ENCODE measurements at regions not wholly inside any gene's neighbourhood (a gene's known extent, or its start where the extent isn't known, plus 50 kb on each side); places are given as distances from the start of the nearest gene placed in this dataset.
A peak's percentile ranks its signal among the peaks of the same experiment; 100 is the strongest.

GRCh38 chr7:54080525-54080924, 461.6 kb upstream of the VSTM2A start:
- H3K27me3 ChIP-seq, result no peaks in the 10 kb centered on the region
- H3K27ac ChIP-seq, result no peak overlapping the region
- TF ChIP-seq Cebpa-rat (IDR thresholded peaks at IDR 0.05), result no peak

GRCh38 chr7:54080971-54081370, 461.2 kb upstream of the VSTM2A start:
- peaks cover 0 to 19% (median 2%) of the 10 kb centered on the region in 10 experiments; a peak in 5 of 20 replicates for H3K4me1 ChIP-seq
- TF ChIP-seq Cebpa-rat (IDR thresholded peaks at IDR 0.05), result no peak
- peak overlapping the region in 2 of 11 experiments; percentile 25 to 56; a peak in 3 of 22 replicates for H3K27ac ChIP-seq
- H3K4me3 ChIP-seq, result no peak overlapping the region
- no peaks in the 10 kb centered on the region for H4K20me1 ChIP-seq
- H3K36me3 ChIP-seq, result no peaks in the 10 kb centered on the region
- no peaks in the 10 kb centered on the region for H3K9me3 ChIP-seq (replicated peaks in 1 of 11)
- peak overlapping the region in 4 of 11 experiments; percentile 10 to 74 (median 44); a peak in 6 of 22 replicates for H3K4me2 ChIP-seq
- H3K9ac ChIP-seq, result no peak overlapping the region
- no peaks in the 10 kb centered on the region for H3K27me3 ChIP-seq

More at GRCh38 chr7:54080525-54080924, 461.6 kb upstream of the VSTM2A start:
- Histone ChIP-seq H3K9ac (no peak overlapping the region), H3K36me3 (no peaks in the 10 kb centered on the region), H3K4me2 (peak overlapping the region in 2 of 11 experiments; percentile 59 to 74; a peak in 3 of 22 replicates), H3K9me3 (replicated peaks in 1 of 11) (no peaks in the 10 kb centered on the region), H4K20me1 (no peaks in the 10 kb centered on the region), H3K4me3 (no peak overlapping the region), H3K4me1 (peaks cover 0 to 19% (median 2%) of the 10 kb centered on the region in 10 experiments; a peak in 5 of 20 replicates)

DNA sequence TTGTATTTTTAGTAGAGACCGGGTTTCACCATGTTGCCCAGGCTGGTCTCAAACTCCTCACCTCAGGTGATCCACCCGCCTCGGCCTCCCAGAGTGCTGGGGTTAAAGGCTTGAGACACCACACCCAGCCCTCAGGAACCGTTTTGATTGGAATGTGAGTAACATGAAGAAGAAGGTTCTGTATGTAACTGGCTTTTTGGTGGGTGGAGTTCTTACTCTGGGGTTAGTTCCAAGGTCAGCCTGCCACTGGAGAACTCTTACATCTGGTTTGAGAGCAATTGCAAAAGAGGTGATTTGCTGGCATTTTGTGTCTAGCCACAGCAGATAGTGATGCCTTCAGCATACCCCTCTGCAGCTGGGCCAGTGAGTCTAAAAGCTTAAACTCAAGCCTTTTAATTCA, 457.8 kb upstream of the VSTM2A start:
- no peak overlapping the region for H3K4me3 ChIP-seq
- H3K9ac ChIP-seq, result no peak overlapping the region
- no peaks in the 10 kb centered on the region for H3K36me3 ChIP-seq
- H3K27me3 ChIP-seq, result no peaks in the 10 kb centered on the region
- H3K9me3 ChIP-seq (replicated peaks in 1 of 11), result no peaks in the 10 kb centered on the region; a peak in 1 of 22 replicates
- no peak overlapping the region for H3K4me2 ChIP-seq
- H4K20me1 ChIP-seq, result no peaks in the 10 kb centered on the region
- H3K27ac ChIP-seq, result no peak overlapping the region
- no peak for TF ChIP-seq Cebpa-rat (IDR thresholded peaks at IDR 0.05)
- peaks cover 0 to 19% (median 4%) of the 10 kb centered on the region in 10 experiments; a peak in 6 of 20 replicates for H3K4me1 ChIP-seq

DNA sequence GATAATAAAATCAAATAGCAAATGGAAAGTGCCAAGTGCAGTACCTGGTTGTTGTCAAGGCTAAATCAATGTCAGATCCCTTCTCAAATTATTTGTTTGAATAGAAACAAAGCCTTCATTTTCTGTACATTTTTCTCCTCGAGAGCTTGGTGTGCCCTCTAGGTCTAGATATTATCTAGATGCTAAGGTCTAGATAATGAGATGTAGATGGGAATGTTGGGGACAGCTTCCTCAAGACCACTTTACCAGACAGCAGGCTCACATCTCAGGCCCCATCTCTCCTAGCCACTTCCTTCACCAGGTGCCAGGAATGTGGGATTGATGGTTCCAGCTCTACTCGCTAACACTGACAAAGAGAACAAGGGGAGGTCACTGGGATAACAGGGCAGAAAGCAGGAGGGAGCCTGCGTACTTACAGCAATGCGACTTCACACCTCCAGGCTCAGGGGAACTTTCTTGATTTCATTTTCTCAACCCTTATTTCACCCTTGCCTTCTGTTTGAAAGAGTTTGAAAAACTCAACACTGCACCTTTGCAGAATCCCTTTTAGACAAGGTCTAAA, 451.4 kb upstream of the VSTM2A start:
- Histone ChIP-seq H3K9me3 (replicated peaks in 1 of 11) (no peaks in the 10 kb centered on the region; a peak in 1 of 22 replicates), H3K9ac (no peak overlapping the region), H3K4me3 (no peak overlapping the region), H3K4me1 (peaks cover 6 to 20% (median 10%) of the 10 kb centered on the region in 10 experiments; a peak in 13 of 20 replicates), H3K4me2 (peak overlapping the region in 1 of 11 experiments; percentile 48; a peak in 2 of 22 replicates), H3K36me3 (no peaks in the 10 kb centered on the region), H4K20me1 (no peaks in the 10 kb centered on the region), H3K27ac (no peak overlapping the region), H3K27me3 (no peaks in the 10 kb centered on the region)
- no peak for TF ChIP-seq Cebpa-rat (IDR thresholded peaks at IDR 0.05)

GRCh38 chr7:54091322-54091721, 450.9 kb upstream of the VSTM2A start:
- Histone ChIP-seq H3K27ac (no peak overlapping the region), H3K9ac (no peak overlapping the region), H3K4me2 (peak overlapping the region in 9 of 11 experiments; percentile 0 to 51 (median 35); a peak in 15 of 22 replicates), H3K4me1 (peaks cover 6 to 20% (median 10%) of the 10 kb centered on the region in 10 experiments; a peak in 13 of 20 replicates), H4K20me1 (no peaks in the 10 kb centered on the region), H3K36me3 (no peaks in the 10 kb centered on the region), H3K27me3 (no peaks in the 10 kb centered on the region), H3K4me3 (no peak overlapping the region), H3K9me3 (replicated peaks in 1 of 11) (no peaks in the 10 kb centered on the region; a peak in 1 of 22 replicates)
- TF ChIP-seq Cebpa-rat (IDR thresholded peaks at IDR 0.05), result no peak

DNA sequence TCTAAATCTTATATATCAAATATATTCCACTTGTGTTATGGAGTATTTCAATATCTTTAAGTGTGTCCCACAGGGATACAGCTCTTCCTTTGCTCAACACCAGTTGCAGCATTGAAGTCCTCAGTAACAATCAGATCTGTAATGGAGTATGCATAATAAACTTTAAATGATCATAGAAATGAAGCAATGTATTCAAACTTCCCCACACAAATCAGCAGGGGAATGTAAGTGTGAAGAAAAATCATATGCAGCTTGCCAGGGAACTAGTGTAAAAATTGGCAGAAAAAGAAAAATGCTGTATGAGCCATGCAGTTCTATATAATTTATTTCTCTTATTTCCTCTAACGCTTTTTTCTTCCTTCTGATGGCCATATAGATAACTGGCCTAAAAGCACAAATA, 444.3 kb upstream of the VSTM2A start:
- no peaks in the 10 kb centered on the region for H3K27me3 ChIP-seq
- no peak overlapping the region for H3K4me2 ChIP-seq
- H3K4me3 ChIP-seq, result no peak overlapping the region
- no peaks in the 10 kb centered on the region for H3K36me3 ChIP-seq
- H3K27ac ChIP-seq, result no peak overlapping the region
- no peaks in the 10 kb centered on the region for H4K20me1 ChIP-seq
- H3K4me1 ChIP-seq, result peaks cover 5 to 9% (median 7%) of the 10 kb centered on the region in 10 experiments; a peak in 18 of 20 replicates
- H3K9ac ChIP-seq, result no peak overlapping the region
- TF ChIP-seq Cebpa-rat (IDR thresholded peaks at IDR 0.05), result no peak
- no peaks in the 10 kb centered on the region for H3K9me3 ChIP-seq (replicated peaks in 1 of 11)

GRCh38 chr7:54109501-54109900, 432.7 kb upstream of the VSTM2A start:
- TF ChIP-seq Cebpa-rat (IDR thresholded peaks at IDR 0.05), result no peak
- H3K36me3 ChIP-seq, result no peaks in the 10 kb centered on the region
- no peaks in the 10 kb centered on the region for H3K9me3 ChIP-seq (replicated peaks in 1 of 11)
- peak overlapping the region in 1 of 11 experiments; percentile 21; a peak in 2 of 22 replicates for H3K27ac ChIP-seq
- no peaks in the 10 kb centered on the region for H4K20me1 ChIP-seq
- H3K27me3 ChIP-seq, result no peaks in the 10 kb centered on the region
- H3K4me2 ChIP-seq, result peak overlapping the region in 2 of 11 experiments; percentile 3 to 16; a peak in 1 of 22 replicates
- peaks cover 0 to 49% (median 33%) of the 10 kb centered on the region in 10 experiments; a peak in 16 of 20 replicates for H3K4me1 ChIP-seq
- H3K4me3 ChIP-seq, result no peak overlapping the region
- H3K9ac ChIP-seq, result no peak overlapping the region

- Histone ChIP-seq H3K36me3 (no peaks in the 10 kb centered on the region), H3K4me1 (peaks cover 0 to 37% (median 20%) of the 10 kb centered on the region in 10 experiments; a peak in 16 of 20 replicates), H3K9ac (peak overlapping the region in 2 of 11 experiments; percentile 32 to 34; a peak in 1 of 22 replicates), H3K27ac (peak overlapping the region in 3 of 11 experiments; percentile 51 to 66 (median 56); a peak in 7 of 22 replicates), H3K4me3 (no peak overlapping the region), H3K4me2 (peak overlapping the region in 9 of 11 experiments; percentile 24 to 77 (median 65); a peak in 17 of 22 replicates), H3K9me3 (replicated peaks in 1 of 11) (peaks cover 0 to 8% (median 0%) of the 10 kb centered on the region in 11 experiments; a peak in 1 of 22 replicates), H4K20me1 (no peaks in the 10 kb centered on the region), H3K27me3 (no peaks in the 10 kb centered on the region)
- TF ChIP-seq Cebpa-rat (IDR thresholded peaks at IDR 0.05), result no peak; a peak in 1 of 22 replicates
These were observed 430.2 kb upstream of the VSTM2A start for GRCh38 chr7:54111814-54112511.

GRCh38 chr7:54112567-54112966, 429.6 kb upstream of the VSTM2A start:
- H3K9me3 ChIP-seq (replicated peaks in 1 of 11), result peaks cover 0 to 8% (median 0%) of the 10 kb centered on the region in 11 experiments; a peak in 1 of 22 replicates
- TF ChIP-seq Cebpa-rat (IDR thresholded peaks at IDR 0.05), result no peak
- H3K4me1 ChIP-seq, result peaks cover 0 to 32% (median 17%) of the 10 kb centered on the region in 10 experiments; a peak in 16 of 20 replicates
- H3K27me3 ChIP-seq, result no peaks in the 10 kb centered on the region
- no peaks in the 10 kb centered on the region for H4K20me1 ChIP-seq
- no peaks in the 10 kb centered on the region for H3K36me3 ChIP-seq
- no peak overlapping the region for H3K4me3 ChIP-seq
- peak overlapping the region in 2 of 11 experiments; percentile 51 to 66; a peak in 3 of 22 replicates for H3K27ac ChIP-seq
- peak overlapping the region in 6 of 11 experiments; percentile 55 to 77 (median 66); a peak in 10 of 22 replicates for H3K4me2 ChIP-seq
- H3K9ac ChIP-seq, result no peak overlapping the region

Measured in BLaER1 treated with 17β-estradiol and CSF1 and Interleukin-3, amounts not matched to agents 10 nM and 100 nM (cell line).